PC-3 (cell line): ENCODE measurements at regions not wholly inside any gene's neighbourhood (a gene's known extent, or its start where the extent isn't known, plus 50 kb on each side); places are given as distances from the start of the nearest gene placed in this dataset.

Experiments
- CTCF ChIP-seq: fragments of 300-600 bp; sonication (generic); conservative IDR thresholded peaks from 2 replicates; pipeline ENCODE4 v1.5.1; 2017; ENCODE audit warnings: antibody characterized with exemption, low read depth, mild to moderate bottlenecking, low read length
- EZH2 ChIP-seq: fragments of 300-600 bp; sonication (generic); IDR thresholded peaks from one replicate; pipeline ENCODE4 v1.6.1; 2017; ENCODE audit warnings: antibody characterized with exemption, mild to moderate bottlenecking, low read length; ENCODE audit not compliant: unreplicated experiment
- EZH2phosphoT487 ChIP-seq: fragments of 300-600 bp; sonication (generic); IDR thresholded peaks from 2 replicates; pipeline ENCODE4 v1.6.1; 2018; ENCODE audit warnings: mild to moderate bottlenecking, antibody characterized with exemption, low read length, borderline replicate concordance

- TF ChIP-seq CTCF (no peak), EZH2 (no peak), EZH2phosphoT487 (no peak)
These were observed 126.5 kb upstream of the ABCA1 start for GRCh38 chr9:105054491-105054890.
